Sigmoid colon (tissue), 6 donors: ENCODE measurements at regions not wholly inside any gene's neighbourhood (a gene's known extent, or its start where the extent isn't known, plus 50 kb on each side); places are given as distances from the start of the nearest gene placed in this dataset.

Experiments used
- DNase-seq: peaks from one replicate; pipeline ENCODE4 v3.0.0-alpha.2; 2019
- H3K27ac ChIP-seq, 4 donors: fragments of 200-600 bp; sonication (generic); one replicate each; pipeline ENCODE4 v1.5.1; 2016 to 2019; ENCODE audit warnings: mild to moderate bottlenecking in 1 of 4
- H3K27me3 ChIP-seq, 3 donors: fragments of 200-600 bp; sonication (generic); one replicate each; pipeline ENCODE4 v1.5.1; 2019; ENCODE audit warnings: mild to moderate bottlenecking in 1 of 3
- H3K36me3 ChIP-seq, 4 donors: fragments of 200-600 bp; sonication (generic); one replicate each; pipeline ENCODE4 v1.5.1; 2016 to 2019
- H3K4me1 ChIP-seq, 4 donors: fragments of 200-600 bp; sonication (generic); one replicate each; pipeline ENCODE4 v1.5.1; 2017 to 2019
- H3K4me3 ChIP-seq, 4 donors: fragments of 200-600 bp; sonication (generic); one replicate each; pipeline ENCODE4 v1.5.1; 2017 to 2019; ENCODE audit warnings: mild to moderate bottlenecking in 2 of 4, moderate library complexity in 1 of 4
- H3K9me3 ChIP-seq, 4 donors: fragments of 200-600 bp in 3 of 4; sonication (generic) in 3 of 4; one replicate each; pipeline versions ENCODE4 v1.5.1 to v1.6.1; 2013 to 2019
- EP300 ChIP-seq, 4 donors: sonication (generic); formaldehyde crosslinking; IDR thresholded peaks; one replicate each; pipeline ENCODE4 v1.6.1; 2017; ENCODE audit warnings: antibody characterized with exemption in 4 of 4
- POLR2A ChIP-seq, 2 donors: fragments of 450-650 bp; IDR thresholded peaks; one replicate each; pipeline ENCODE4 v1.6.1; 2016; ENCODE audit warnings: antibody characterized with exemption in 2 of 2, mild to moderate bottlenecking in 2 of 2, moderate library complexity in 2 of 2
- POLR2AphosphoS5 ChIP-seq, 4 donors: sonication (generic); formaldehyde crosslinking; IDR thresholded peaks; one replicate each; pipeline ENCODE4 v1.6.1; 2017; ENCODE audit warnings: antibody characterized with exemption in 4 of 4
- WGBS, 2 donors: extraction: QIAGEN DNeasy Blood & Tissue Kit; methylation state at CpG; one replicate each; pipeline ENCODE4 v1.1.7; 2013; 5-methylcytosine and 5-hydroxymethylcytosine counted together
- intact Hi-C: fragments of 100-400 bp; cut with DNase I; formaldehyde crosslinking; loops from one replicate; pipeline ENCODE4 v1.15.1; 2023
- TF ChIP-seq, protein P1 (sequence below), 4 experiments: fragments of 450-650 bp in 3 of 4; fragments of 200-600 bp in 1 of 4; IDR thresholded peaks; one replicate each; pipeline ENCODE4 v1.5.1; 2016 to 2019; ENCODE audit warnings: antibody characterized with exemption in 4 of 4, mild to moderate bottlenecking in 3 of 4, moderate library complexity in 2 of 4
- donor health status: healthy with polysubstance abuse.
- donor health status: healthy.

DNA sequence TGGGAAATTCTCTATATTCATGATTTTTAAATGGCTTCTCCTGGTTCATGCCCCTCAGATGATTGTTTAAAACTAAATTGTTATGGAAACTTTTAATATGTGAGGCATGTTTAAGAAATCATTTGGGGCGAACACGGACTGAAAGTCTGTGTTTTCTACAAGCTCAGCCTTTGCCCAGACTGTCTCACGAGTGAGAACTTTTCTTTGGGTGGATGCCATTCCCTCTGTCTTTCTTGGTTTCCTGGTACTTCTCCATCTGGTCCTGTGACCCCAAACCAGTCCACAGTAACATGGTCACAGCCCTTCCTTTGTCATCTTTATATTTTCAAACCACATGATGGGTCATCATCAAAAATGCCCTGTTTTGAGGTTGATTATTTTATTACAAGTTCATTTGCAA is 186.6 kb upstream of the GNPDA2 start:
- WGBS, 2 donors = 67 to 76% methylated on average over 3 of the region's 3 CpGs
- H3K4me3 ChIP-seq = no peak overlapping the region
- peaks cover 0 to 8% (median 4%) of the 10 kb centered on the region in 4 donors for H3K4me1 ChIP-seq
- no peak for DNase-seq
- intact Hi-C loops = no loop called here
- H3K36me3 ChIP-seq = no peaks in the 10 kb centered on the region
- H3K9me3 ChIP-seq = no peaks in the 10 kb centered on the region
- no peaks in the 10 kb centered on the region for H3K27me3 ChIP-seq
- no peak overlapping the region for H3K27ac ChIP-seq
- TF ChIP-seq POLR2A (IDR thresholded peaks at IDR 0.05) (no peak), POLR2AphosphoS5 (IDR thresholded peaks at IDR 0.05) (no peak), EP300 (IDR thresholded peaks at IDR 0.05) (no peak)
- TF ChIP-seq, protein P1, sequence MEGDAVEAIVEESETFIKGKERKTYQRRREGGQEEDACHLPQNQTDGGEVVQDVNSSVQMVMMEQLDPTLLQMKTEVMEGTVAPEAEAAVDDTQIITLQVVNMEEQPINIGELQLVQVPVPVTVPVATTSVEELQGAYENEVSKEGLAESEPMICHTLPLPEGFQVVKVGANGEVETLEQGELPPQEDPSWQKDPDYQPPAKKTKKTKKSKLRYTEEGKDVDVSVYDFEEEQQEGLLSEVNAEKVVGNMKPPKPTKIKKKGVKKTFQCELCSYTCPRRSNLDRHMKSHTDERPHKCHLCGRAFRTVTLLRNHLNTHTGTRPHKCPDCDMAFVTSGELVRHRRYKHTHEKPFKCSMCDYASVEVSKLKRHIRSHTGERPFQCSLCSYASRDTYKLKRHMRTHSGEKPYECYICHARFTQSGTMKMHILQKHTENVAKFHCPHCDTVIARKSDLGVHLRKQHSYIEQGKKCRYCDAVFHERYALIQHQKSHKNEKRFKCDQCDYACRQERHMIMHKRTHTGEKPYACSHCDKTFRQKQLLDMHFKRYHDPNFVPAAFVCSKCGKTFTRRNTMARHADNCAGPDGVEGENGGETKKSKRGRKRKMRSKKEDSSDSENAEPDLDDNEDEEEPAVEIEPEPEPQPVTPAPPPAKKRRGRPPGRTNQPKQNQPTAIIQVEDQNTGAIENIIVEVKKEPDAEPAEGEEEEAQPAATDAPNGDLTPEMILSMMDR (IDR thresholded peaks at IDR 0.05) = no peak

DNA sequence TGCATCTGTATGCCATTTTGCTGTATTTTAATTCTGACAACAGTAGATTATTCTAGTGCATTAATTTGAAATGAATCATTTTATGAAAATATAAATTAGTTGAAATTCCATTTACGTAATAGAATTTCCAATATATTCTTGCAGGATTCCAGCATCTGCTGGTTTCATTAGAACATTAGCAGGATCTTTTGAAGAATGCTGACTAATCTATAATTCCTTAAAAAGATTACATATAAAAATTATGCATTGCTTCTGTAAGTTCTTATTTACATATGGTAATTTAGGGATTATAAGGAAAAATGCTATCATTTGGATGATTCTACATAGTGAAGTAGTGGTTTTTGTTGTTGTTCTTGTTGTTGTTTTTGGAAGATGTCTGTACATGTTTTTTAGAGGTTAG is 182.2 kb upstream of the GNPDA2 start:
- intact Hi-C loops = no loop called here
- TF ChIP-seq, protein P1 (IDR thresholded peaks at IDR 0.05) = no peak
- TF ChIP-seq POLR2A (IDR thresholded peaks at IDR 0.05) (no peak), POLR2AphosphoS5 (IDR thresholded peaks at IDR 0.05) (no peak), EP300 (IDR thresholded peaks at IDR 0.05) (no peak)
- Histone ChIP-seq H3K27me3 (no peaks in the 10 kb centered on the region), H3K36me3 (no peaks in the 10 kb centered on the region), H3K9me3 (no peaks in the 10 kb centered on the region), H3K27ac (no peak overlapping the region), H3K4me3 (no peak overlapping the region), H3K4me1 (no peaks in the 10 kb centered on the region)
- 86 to 93% methylated on average over 1 of the region's 1 CpG for WGBS, 2 donors
- DNase-seq = no peak

GRCh38 chr4:44872246-44872645 is 145.9 kb upstream of the GNPDA2 start:
- no peak for TF ChIP-seq EP300 (IDR thresholded peaks at IDR 0.05)
- TF ChIP-seq, protein P1 (IDR thresholded peaks at IDR 0.05) = no peak
- TF ChIP-seq POLR2A (IDR thresholded peaks at IDR 0.05) = no peak
- no peak for TF ChIP-seq POLR2AphosphoS5 (IDR thresholded peaks at IDR 0.05)
- Histone ChIP-seq H3K27ac (no peak overlapping the region), H3K4me1 (peaks cover 0 to 10% (median 3%) of the 10 kb centered on the region in 4 donors), H3K36me3 (no peaks in the 10 kb centered on the region), H3K27me3 (no peaks in the 10 kb centered on the region), H3K4me3 (no peak overlapping the region), H3K9me3 (no peaks in the 10 kb centered on the region)
- intact Hi-C loops = no loop called here
- no peak for DNase-seq

- intact Hi-C loops = no loop called here
- TF ChIP-seq EP300 (IDR thresholded peaks at IDR 0.05) (no peak), POLR2A (IDR thresholded peaks at IDR 0.05) (no peak), POLR2AphosphoS5 (IDR thresholded peaks at IDR 0.05) (no peak)
- TF ChIP-seq, protein P1 (IDR thresholded peaks at IDR 0.05) = no peak
- Histone ChIP-seq H3K27me3 (no peaks in the 10 kb centered on the region), H3K36me3 (no peaks in the 10 kb centered on the region), H3K27ac (no peak overlapping the region), H3K9me3 (no peaks in the 10 kb centered on the region), H3K4me1 (peaks cover 0 to under 1% (median 0%) of the 10 kb centered on the region in 4 donors), H3K4me3 (no peak overlapping the region)
- 65 to 75% methylated on average over 4 of the region's 4 CpGs for WGBS, 2 donors
- no peak for DNase-seq
These were observed 144.8 kb upstream of the GNPDA2 start for GRCh38 chr4:44871133-44871532.

GRCh38 chr4:44869985-44870384 is 143.6 kb upstream of the GNPDA2 start:
- no peak for DNase-seq

More at GRCh38 chr4:44869985-44870384, 143.6 kb upstream of the GNPDA2 start:
- Histone ChIP-seq H3K36me3 (no peaks in the 10 kb centered on the region), H3K9me3 (no peaks in the 10 kb centered on the region), H3K4me1 (no peaks in the 10 kb centered on the region), H3K27me3 (no peaks in the 10 kb centered on the region), H3K4me3 (no peak overlapping the region), H3K27ac (no peak overlapping the region)
- no peak for TF ChIP-seq POLR2AphosphoS5 (IDR thresholded peaks at IDR 0.05)
- no peak for TF ChIP-seq EP300 (IDR thresholded peaks at IDR 0.05)
- TF ChIP-seq, protein P1 (IDR thresholded peaks at IDR 0.05) = no peak
- no peak for TF ChIP-seq POLR2A (IDR thresholded peaks at IDR 0.05)
- WGBS, 2 donors = 71 to 83% methylated on average over 2 of the region's 2 CpGs
- intact Hi-C loops = no loop called here
